ENCODE measurements at regions not wholly inside any gene's neighbourhood (a gene's known extent, or its start where the extent isn't known, plus 50 kb on each side); places are given as distances from the start of the nearest gene placed in this dataset.
"Not testable (repeated sequence)": the region's sequence is repeated elsewhere in the genome, so short reads cannot be mapped to it uniquely, and the experiment has no call there.

GRCh38 chr13:55583953-55584593 lies 1556.6 kb upstream of the PRR20A start:
- DNase-seq: no peak

- no peak for DNase-seq
Measured at GRCh38 chr13:55602784-55603183, 1537.9 kb upstream of the PRR20A start.

GRCh38 chr13:55606045-55606665 lies 1534.6 kb upstream of the PRR20A start:
- DNase-seq: no peak

- DNase-seq: no peak
Measured at GRCh38 chr13:55613429-55614187, 1527.1 kb upstream of the PRR20A start.

GRCh38 chr13:55615081-55615480 lies 1525.6 kb upstream of the PRR20A start:
- no peak for DNase-seq

GRCh38 chr13:55617241-55617640 lies 1523.5 kb upstream of the PRR20A start:
- DNase-seq: no peak

GRCh38 chr13:55627221-55627620 lies 1513.5 kb upstream of the PRR20A start:
- DNase-seq: no peak

- no peak for DNase-seq
Measured at GRCh38 chr13:55632402-55632801, 1508.3 kb upstream of the PRR20A start.

GRCh38 chr13:55649485-55649884 lies 1491.2 kb upstream of the PRR20A start:
- DNase-seq: no peak

GRCh38 chr13:55652657-55653056 lies 1488.1 kb upstream of the PRR20A start:
- no peak for DNase-seq

GRCh38 chr13:55653497-55653896 lies 1487.2 kb upstream of the PRR20A start:
- no peak for DNase-seq

GRCh38 chr13:55654243-55654642 lies 1486.5 kb upstream of the PRR20A start:
- no peak for DNase-seq

- DNase-seq: not testable (repeated sequence)
Measured at GRCh38 chr13:55660264-55660663, 1480.5 kb upstream of the PRR20A start.

- DNase-seq: peak; percentile 25
Measured at GRCh38 chr13:55660851-55661250, 1479.9 kb upstream of the PRR20A start.

GRCh38 chr13:55661505-55661904 lies 1479.2 kb upstream of the PRR20A start:
- no peak for DNase-seq

GRCh38 chr13:55664178-55664577 lies 1476.5 kb upstream of the PRR20A start:
- DNase-seq: no peak

- DNase-seq: no peak
Measured at GRCh38 chr13:55669051-55669450, 1471.7 kb upstream of the PRR20A start.

- DNase-seq: no peak
Measured at GRCh38 chr13:55673910-55674309, 1466.8 kb upstream of the PRR20A start.

GRCh38 chr13:55682776-55683175 lies 1457.9 kb upstream of the PRR20A start:
- no peak for DNase-seq

- no peak for DNase-seq
Measured at GRCh38 chr13:55705526-55705925, 1435.2 kb upstream of the PRR20A start.

- no peak for DNase-seq
Measured at GRCh38 chr13:55705971-55706370, 1434.7 kb upstream of the PRR20A start.

- no peak for DNase-seq
Measured at GRCh38 chr13:55714120-55714519, 1426.6 kb upstream of the PRR20A start.

GRCh38 chr13:55727683-55728082 lies 1413.0 kb upstream of the PRR20A start:
- DNase-seq: no peak

- DNase-seq: no peak
Measured at GRCh38 chr13:55728247-55728646, 1412.5 kb upstream of the PRR20A start.

Measured in right hindlimb (tissue), 1 donor.